ENCODE measurements at regions not wholly inside any gene's neighbourhood (a gene's known extent, or its start where the extent isn't known, plus 50 kb on each side); places are given as distances from the start of the nearest gene placed in this dataset.
"Not testable (repeated sequence)": the region's sequence is repeated elsewhere in the genome, so short reads cannot be mapped to it uniquely, and the experiment has no call there.

- intact Hi-C loops (cut with micrococcal nuclease); ATAC-seq; DNase-seq: not testable (repeated sequence)
Measured at GRCh38 chr12:131625966-131626722, 84.7 kb upstream of the SFSWAP start.

- DNase-seq; intact Hi-C loops (cut with micrococcal nuclease); ATAC-seq: not testable (repeated sequence)
Measured at GRCh38 chr12:131627151-131628022, 83.5 kb upstream of the SFSWAP start.

- no peak for DNase-seq
- intact Hi-C loops (cut with micrococcal nuclease) = no loop called here
- ATAC-seq = no peak
Measured at GRCh38 chr12:131628023-131628740, 82.7 kb upstream of the SFSWAP start.

- ATAC-seq = no peak
- intact Hi-C loops (cut with micrococcal nuclease) = no loop called here
- no peak for DNase-seq
Measured at GRCh38 chr12:131628766-131629448, 82.0 kb upstream of the SFSWAP start.

- ATAC-seq (no peak), DNase-seq (no peak)
- intact Hi-C loops (cut with micrococcal nuclease) = no loop called here
Measured at GRCh38 chr12:131631230-131631629, 79.7 kb upstream of the SFSWAP start.

GRCh38 chr12:131631889-131632651, 78.8 kb upstream of the SFSWAP start:
- ATAC-seq; DNase-seq; intact Hi-C loops (cut with micrococcal nuclease): not testable (repeated sequence)

- intact Hi-C loops (cut with micrococcal nuclease); ATAC-seq; DNase-seq: not testable (repeated sequence)
Measured at GRCh38 chr12:131632652-131633023, 78.3 kb upstream of the SFSWAP start.

GRCh38 chr12:131633610-131634009, 77.3 kb upstream of the SFSWAP start:
- ATAC-seq; DNase-seq; intact Hi-C loops (cut with micrococcal nuclease): not testable (repeated sequence)

- ATAC-seq (no peak), DNase-seq (no peak)
- intact Hi-C loops (cut with micrococcal nuclease) = no loop called here
Measured at GRCh38 chr12:131634037-131634436, 76.9 kb upstream of the SFSWAP start.

- intact Hi-C loops (cut with micrococcal nuclease); DNase-seq; ATAC-seq: not testable (repeated sequence)
Measured at GRCh38 chr12:131635012-131635411, 75.9 kb upstream of the SFSWAP start.

GRCh38 chr12:131635491-131636122, 75.3 kb upstream of the SFSWAP start:
- DNase-seq (no peak), ATAC-seq (no peak)
- intact Hi-C loops (cut with micrococcal nuclease) = no loop called here

- ATAC-seq (no peak), DNase-seq (no peak)
- intact Hi-C loops (cut with micrococcal nuclease) = no loop called here
Measured at GRCh38 chr12:131636266-131636665, 74.6 kb upstream of the SFSWAP start.

- DNase-seq (no peak), ATAC-seq (no peak)
- intact Hi-C loops (cut with micrococcal nuclease) = no loop called here
Measured at GRCh38 chr12:131636940-131637750, 73.7 kb upstream of the SFSWAP start.

- intact Hi-C loops (cut with micrococcal nuclease) = no loop called here
- DNase-seq (no peak), ATAC-seq (no peak)
Measured at GRCh38 chr12:131637986-131638385, 72.9 kb upstream of the SFSWAP start.

GRCh38 chr12:131639270-131639940, 71.5 kb upstream of the SFSWAP start:
- intact Hi-C loops (cut with micrococcal nuclease) = no loop called here
- ATAC-seq (no peak), DNase-seq (no peak)

- ATAC-seq (no peak), DNase-seq (no peak)
- intact Hi-C loops (cut with micrococcal nuclease) = no loop called here
Measured at GRCh38 chr12:131640525-131640924, 70.4 kb upstream of the SFSWAP start.

- no peak for ATAC-seq
- intact Hi-C loops (cut with micrococcal nuclease) = no loop called here
- DNase-seq = no peak
Measured at GRCh38 chr12:131641315-131641714, 69.6 kb upstream of the SFSWAP start.

All from left ventricle myocardium superior (tissue), 1 donor.